ENCODE measurements at regions not wholly inside any gene's neighbourhood (a gene's known extent, or its start where the extent isn't known, plus 50 kb on each side); places are given as distances from the start of the nearest gene placed in this dataset.

GRCh38 chr5:124858612-124859011 lies 112.2 kb upstream of the ZNF608 start:
- TF ChIP-seq GATA3 (IDR thresholded peaks at IDR 0.05; ENCODE audit: low read depth, low read length) (no peak), GATA2 (IDR thresholded peaks at IDR 0.05; ENCODE audit: low read depth, low read length) (no peak)

Data from SH-SY5Y (cell line).